RPMI7951 (cell line): ENCODE measurements at regions not wholly inside any gene's neighbourhood (a gene's known extent, or its start where the extent isn't known, plus 50 kb on each side); places are given as distances from the start of the nearest gene placed in this dataset.

Experiments
- DNase-seq: peaks from one replicate; pipeline ENCODE4 v3.0.0-alpha.2; 2012; ENCODE audit warnings: low read depth

DNA sequence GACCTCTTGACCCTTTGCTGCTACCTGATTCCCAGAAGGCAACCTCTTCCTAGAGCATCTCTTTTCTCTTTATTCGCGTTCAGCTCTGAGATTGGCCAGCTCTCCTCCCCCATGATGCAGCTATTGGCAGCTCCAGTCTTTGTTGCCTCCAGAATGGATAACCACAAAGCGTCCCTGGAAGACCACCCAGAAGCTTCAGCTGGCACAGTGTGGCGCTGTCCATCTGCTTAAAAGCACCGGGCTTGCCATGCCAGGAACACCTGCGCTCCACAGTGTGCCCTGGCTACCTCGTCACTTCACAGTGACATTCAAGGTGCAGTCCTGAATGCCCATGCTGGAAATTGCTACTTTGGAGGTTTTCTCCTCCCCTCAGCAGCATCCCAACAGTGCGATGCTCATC is 353.9 kb downstream of the LMO4 start:
- DNase-seq, result no peak

DNA sequence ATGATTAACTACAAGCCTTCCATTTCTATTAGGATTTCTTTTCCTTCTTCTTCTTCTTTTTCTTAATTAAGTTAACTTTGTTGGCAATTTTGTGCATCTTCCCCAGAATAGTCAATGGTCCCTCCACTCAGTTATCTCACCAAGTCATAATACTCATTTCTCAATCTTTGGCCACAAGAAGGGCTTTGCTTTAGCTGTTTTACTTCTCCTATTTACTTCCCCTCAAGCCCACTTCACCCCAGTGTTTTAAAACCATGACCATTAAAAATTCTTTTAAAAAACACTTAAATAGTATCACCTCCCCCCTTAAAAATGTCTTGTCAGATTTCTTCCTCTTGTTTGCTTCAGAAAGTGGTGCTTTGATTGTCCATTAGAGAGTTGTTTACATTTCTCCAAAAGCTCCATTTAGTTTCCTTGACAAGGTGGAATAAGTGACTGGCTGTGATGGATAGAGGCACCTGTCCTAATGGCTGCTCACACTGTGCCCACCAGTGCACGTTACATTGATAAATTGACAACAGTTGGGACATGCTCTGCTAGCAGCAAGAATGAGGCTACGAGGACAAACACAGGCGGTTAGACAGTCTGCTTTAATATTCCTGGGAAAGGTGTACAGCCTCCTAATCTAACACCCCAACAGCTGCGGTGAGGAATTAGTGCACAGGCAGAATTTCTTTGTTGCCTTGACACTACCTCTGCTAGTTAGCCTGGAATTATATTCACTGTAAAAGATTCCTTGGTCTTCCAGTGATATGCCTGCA is 354.7 kb downstream of the LMO4 start:
- no peak for DNase-seq

DNA sequence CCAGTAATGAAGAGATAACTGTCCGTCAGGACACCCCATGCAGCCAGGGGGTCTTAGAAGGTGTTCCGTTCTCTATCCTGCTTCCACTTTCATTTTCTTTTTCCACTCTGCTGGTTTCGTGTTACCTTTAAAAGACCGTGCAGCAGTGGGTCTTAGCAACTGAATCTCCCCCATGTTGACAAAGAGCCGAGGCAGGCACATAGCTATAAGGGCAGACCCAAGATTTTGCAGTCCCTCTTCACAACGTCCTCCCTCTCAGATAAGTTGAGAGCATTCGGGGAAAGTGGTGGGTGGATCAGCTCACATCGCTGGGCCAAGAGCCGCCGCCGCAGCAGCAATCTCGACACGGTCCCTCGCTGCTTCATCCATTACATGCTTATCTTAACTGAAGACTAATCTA is 355.5 kb downstream of the LMO4 start:
- peak; percentile 67 for DNase-seq

DNA sequence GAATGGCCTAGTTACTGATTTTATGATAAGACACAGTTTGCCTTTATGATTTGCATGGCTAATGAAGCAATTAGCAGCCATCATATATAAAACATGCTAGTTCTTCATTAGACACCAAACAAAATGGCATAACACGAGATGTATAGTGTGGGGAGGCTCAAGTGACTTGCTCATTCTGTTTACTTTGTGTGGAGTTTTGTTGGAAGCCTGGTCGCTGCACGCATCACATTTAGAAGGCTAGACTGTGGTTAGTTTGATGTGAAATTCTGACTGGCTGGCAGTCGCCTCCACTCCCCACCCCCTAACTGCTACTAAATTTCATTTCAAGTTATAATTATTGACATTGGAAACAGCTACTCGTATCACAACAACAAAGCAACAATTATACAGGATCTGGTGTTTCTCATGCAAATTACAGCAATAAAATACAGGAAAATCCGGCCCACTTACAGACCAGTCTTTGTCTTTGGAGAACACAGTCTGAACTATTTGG is 356.1 kb downstream of the LMO4 start:
- peak; percentile 67 for DNase-seq

DNA sequence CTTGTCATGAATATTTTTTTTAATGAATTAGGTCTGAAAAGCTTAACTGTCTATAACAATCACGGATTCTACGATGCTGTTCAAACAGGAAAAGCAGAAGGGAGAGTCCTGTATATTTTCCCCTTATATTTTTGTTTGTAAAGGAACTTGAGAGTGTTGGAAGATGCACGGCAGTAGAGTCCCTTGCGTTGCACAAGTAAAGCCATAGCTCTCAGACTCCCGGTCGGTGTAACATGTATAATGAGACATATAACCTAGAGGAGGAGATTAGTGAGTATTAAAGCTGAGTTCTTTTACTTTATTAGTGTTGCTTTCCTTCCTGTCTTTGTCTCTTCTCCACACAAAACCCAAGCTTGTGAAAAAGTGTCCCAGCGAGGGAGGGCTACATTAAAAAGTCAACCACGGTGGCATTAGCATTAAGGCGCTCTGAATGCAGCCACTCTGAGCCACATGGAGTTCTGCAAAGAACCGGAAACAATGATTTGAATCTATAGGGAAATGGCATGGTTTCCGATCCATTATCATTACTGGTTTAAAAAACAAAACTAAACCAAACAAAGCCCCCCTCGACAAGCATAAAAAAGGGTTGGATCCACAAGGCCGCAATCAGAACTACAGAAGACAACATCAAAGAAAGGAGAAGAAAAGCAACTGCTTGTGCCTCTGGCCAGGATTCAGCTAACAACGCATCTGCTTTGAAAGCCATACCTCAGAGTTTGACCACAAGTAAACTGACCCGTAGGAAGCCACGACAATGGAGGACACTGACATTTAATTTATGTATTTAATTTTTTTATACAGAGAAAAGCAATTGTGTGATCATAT is 356.8 kb downstream of the LMO4 start:
- peak; percentile 14 for DNase-seq

DNA sequence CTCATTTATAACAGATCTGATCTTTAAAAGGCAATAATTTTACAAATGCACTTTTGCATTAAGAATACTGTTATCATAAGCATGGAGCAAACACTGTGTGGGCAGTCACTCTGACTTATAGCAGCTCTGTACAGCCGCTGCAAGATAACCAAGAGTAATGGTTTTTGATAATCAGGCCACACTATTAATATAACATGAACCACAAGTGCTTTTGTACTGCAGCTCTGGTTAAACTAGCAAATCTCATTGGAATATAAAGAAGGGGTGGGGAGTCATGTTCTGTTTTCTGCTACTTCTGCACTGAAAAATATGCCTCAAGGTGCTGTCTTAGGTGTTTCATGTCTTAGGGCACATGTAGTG is 357.4 kb downstream of the LMO4 start:
- no peak for DNase-seq

DNA sequence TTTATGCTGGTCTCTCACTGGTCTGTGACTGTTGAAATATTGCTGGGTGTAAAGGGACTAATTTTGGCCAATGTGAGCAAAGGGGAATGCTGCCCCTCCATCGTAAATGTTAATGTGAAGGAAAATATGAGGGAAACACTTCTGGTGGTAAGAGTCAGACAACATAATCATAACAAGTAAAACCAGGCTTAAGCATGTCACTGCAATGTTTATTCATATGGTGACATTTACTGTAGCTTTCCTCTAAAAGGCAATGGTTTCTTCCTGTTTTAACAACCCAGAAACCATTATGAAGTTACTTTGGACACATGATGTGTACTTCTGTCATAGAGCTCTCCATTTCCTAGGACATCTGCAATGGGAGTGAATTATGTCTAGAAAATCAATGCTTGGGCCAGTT is 358.0 kb downstream of the LMO4 start:
- no peak for DNase-seq

DNA sequence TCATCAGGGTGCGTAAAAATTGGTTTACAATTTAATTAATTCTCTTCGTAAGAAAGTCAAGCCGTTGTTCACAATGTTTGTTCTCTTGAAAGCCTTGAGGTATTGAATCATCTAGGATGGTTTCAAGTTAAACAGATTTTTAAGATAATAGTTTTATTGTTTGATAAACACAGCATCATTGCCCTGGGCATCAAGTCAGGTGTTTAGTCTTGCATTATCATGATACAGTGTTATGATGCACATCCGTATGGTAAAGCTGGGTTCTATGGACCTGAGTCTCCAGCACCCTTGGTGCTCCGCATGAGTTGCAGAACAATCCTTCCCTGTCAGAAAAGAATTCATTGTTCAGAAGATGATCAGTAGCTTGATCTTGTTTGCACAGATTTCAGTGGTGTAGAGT is 359.5 kb downstream of the LMO4 start:
- no peak for DNase-seq

DNA sequence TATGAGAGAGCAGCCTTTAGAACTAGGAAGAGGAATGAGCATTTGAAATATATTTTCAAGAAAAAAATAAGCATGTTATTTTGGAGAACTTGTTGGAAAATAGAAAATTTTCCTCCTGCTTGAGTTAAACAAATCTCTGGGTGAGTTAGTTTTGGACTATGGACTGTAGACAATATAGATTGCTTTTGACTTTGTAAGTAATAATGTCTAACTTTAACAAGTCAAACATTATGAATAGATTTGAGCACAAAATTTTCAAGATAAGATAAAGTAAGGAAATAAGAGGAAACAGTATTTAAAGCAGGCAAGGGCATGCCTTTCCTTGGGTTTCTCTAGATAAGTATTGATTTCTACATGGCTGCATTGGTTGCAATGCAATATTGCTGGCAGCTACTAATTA is 360.8 kb downstream of the LMO4 start:
- no peak for DNase-seq

DNA sequence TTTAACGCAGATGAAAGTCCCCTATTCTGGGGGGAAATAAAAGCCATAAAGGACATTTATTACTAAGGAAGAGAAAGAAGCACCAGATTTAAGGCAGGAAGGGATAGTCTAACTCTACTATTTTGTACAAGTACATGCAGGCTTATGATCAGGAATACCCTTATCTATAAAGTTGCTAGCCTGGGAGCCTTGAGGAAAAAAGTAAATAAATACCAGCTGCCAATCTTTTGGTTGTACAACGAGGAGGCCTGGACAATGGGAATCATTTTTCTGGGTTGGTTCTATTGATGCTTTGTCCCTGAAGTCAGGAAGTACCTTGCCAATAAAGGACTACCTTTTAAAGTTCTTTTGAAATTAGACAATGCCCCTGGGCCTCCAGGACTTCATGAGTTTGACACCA is 367.8 kb downstream of the LMO4 start:
- DNase-seq, result no peak

DNA sequence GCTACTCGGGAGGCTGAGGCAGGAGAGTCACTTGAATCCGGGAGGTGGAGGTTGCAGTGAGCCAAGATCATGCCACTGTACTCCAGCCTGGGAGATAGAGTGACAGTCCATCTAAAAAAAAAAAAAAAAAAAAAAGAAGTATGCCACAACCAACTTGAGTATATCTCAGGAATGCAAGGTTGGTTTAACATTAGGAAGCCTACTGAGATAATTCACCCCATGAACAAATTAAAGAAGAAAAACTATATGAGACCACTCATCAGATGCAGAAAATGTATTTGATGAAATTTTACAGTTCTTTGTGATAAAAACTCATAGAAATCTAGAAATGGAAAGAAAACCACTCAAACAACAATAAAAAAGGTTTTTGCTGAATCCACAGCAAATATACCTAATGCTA is 373.8 kb downstream of the LMO4 start:
- DNase-seq, result no peak

DNA sequence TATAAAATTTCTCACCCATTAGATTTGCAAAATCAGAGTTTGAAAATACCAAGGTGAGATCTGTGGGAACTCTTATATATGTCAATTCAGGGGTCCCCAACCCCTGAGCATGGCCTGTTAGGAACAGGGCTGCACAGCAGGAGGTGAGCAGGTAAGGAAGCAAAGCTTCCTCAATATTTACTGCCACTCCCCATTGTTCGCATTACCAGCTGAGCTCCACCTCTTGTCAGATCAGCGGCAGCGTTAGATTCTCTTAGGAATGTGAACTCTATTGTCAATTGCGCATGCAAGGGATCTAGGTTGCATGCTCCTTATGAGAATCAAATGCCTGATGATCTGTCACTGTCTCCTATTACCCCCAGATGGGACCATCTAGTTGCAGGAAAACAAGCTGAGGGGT is 376.6 kb downstream of the LMO4 start:
- no peak for DNase-seq

DNA sequence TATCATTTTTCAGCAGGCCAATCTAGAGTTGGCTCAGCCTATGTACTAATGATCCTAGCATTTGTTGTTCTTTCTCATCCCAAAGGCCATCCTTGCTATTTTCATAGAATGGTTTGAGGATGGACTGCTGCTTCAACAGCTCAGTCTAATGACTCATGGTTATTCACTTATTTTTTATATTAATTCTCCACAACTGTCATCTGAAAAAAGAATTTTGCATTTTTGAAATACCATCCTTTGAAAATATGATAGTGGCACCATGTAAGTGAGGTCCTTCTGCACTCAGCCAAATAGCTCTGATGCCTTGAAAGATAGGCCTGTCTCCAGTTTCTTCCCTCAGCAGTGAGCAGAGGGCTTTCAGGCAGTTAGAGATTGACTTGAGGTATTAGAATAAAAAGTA is 377.5 kb downstream of the LMO4 start:
- DNase-seq, result no peak

DNA sequence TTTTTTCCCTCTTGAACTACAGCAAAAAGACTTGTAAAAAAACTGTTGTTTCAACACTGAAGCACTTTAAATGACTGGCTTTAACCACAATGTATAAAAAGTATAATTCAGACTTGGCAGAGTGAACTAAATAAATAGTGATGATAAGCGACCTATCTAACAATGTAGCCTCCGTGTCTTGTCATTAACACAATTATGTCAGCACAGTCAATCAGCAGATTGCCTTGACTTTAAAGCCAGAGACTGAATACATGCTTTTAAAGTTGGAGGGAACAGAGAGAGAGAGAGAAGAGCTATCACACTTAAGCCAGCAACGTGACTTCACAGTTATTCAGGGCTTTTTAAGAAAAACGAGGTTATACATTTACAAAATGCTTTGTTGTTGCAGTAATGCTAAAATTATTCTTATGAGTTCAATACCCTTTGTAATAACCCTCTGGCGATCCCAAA is 378.1 kb downstream of the LMO4 start:
- no peak for DNase-seq

DNA sequence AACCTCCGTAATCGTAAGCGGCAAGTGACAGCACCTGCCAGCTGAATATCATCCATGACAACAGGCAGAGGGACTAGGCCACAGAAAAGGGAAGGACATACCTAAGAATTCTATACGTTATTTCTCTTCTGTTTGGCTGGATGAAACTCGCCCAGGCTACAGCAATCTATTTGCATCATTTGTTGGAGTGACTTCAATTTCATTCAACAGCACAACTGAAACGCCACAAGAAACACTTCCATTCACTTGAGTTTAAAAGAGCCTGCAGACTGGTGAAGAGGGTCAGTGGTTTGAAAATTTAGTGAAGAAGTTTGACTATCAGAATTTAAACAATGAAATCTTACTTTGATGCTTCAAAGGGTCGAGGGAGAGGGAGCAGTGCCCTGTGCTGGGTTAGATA is 378.7 kb downstream of the LMO4 start:
- no peak for DNase-seq

DNA sequence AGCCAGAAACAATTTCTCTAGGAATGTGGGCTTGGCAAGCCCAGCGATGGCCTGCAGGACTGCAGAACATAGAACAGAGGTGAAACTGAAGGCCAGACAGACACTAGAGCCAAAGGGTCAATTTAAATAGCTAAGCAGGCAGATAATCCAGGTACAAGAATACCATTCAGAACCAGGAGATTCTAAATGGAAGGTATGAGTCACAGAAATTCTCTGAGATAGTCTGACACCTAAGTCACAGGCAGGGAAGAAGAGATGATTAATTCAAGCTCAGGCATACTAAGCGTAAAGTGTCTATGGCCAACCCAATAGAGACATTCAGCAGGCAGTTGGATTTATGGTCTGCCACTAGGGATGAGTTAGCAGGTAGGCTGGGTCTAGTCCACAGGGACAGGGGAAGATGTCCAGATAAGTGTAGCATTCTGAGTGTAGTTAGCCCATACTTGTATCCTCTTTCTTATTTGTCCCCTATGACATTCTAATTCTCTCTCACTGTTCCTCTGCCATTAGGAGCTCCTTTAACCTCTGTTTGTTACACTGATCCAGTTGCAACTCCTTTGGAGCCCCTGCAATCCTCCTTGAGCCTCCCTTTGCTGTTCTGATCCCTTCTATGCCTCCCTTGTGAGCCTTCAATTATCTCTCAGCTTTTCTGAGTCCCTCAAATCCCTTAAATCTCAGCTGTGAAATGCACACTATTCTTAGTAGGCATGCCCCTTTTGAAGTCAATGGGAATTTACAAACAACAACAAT is 383.8 kb downstream of the LMO4 start:
- DNase-seq, result no peak

DNA sequence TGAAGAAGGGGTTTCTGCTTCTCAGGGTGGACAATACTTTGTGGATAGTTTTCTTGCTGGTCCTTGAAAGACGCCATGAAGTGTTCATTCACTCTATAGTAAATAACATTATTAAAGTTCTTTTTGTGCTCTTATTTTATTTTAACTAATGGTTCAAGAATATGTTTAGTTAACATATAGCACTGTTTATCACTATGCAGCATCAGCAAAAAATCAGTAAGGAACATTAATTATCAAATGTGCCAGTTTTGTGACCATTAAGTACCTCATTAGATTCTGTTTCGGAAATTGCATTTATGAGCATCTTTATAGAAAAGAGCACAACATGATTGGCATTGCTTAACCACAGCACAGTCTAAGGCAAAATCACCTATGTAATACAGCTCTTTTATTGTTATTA is 385.6 kb downstream of the LMO4 start:
- DNase-seq, result no peak

DNA sequence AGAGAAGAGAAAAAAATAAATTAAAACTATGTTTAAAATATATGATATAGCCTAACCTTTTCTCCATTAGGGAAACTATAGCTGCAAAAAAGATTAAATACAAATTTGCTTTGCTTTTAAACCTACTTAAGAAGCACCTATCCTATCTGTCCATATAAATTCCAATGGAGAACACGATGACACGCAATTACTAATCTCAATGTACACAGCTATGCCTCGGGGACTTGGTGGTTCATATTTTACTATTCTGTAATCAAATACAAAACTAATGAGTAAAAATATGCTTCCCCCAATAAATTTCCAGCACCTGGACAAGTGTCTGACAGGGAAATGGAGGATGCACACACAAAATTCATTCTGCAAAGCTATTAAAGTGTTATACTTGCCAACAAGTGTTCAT is 386.4 kb downstream of the LMO4 start:
- DNase-seq, result no peak

DNA sequence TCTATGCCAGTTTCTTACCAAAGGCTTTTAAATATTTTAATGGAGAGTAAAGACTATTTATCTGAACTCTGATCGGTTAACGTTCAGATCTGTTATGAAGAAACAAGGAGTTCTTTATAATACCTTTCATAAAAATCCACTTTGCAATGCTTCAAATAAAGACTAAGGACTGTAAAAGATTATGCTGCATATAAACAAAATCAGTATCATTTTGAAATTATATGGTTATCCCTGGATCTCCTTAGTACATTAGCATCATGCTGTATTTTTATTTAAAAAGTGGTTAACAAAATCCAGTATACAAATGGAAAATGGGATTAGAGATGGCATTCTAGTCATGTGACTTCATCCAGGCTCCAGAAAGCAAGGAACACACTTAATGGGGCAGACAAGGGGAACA is 386.8 kb downstream of the LMO4 start:
- no peak for DNase-seq

DNA sequence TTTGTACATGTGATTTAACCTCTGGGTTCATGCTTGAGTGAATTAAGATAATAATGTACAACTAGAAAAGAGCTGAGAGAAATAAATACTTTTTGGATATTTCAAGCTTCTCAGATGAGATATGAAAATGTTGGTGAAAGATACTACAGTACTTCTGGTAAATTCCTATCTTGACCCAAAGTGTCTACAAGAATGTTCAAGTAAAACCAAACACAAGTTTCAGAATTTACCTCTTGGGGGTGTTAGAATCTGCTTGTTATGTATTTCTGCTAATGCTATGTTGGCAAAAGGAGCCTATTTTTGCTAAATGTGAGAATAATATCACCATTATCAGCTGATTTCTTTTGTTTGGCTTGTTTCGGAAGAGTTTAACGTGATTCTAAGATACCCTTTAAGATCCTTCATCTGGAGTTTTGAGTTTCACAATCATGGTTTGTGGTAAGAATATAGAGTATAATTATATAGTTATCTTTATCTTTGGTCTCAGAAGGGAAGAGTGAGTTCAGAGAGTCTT is 388.5 kb downstream of the LMO4 start:
- no peak for DNase-seq

DNA sequence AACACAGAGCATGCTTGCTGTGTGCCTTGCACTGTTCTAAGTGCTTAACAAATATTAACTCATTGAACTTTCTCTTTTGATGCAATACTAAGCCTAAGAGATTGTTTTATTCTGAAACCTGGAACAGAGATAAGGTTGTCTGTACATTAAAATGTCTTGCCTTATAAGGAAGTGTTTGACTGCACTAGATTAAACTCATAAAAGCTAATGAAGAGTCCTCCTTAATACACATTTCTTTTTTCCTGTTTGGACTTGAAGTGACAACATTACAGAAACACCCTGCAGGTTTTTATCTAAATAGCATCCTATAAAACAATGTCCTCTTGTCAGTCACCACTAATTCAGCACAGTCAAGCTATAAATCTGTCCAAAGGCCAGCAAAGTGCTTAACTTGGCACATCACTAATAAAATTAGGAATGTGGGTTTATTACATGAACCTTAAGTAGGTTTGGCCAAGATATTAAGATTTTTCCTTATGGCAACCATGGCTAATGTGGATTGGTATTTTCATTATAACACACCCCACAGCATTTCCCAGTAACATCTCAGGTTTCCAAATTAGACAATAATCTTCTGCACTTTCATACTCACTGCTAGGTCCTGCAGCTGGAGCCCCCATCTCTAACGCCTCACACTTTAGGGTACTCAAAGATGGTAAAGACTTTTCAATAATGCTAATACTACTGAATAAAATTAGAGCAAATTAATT is 389.7 kb downstream of the LMO4 start:
- DNase-seq, result no peak

DNA sequence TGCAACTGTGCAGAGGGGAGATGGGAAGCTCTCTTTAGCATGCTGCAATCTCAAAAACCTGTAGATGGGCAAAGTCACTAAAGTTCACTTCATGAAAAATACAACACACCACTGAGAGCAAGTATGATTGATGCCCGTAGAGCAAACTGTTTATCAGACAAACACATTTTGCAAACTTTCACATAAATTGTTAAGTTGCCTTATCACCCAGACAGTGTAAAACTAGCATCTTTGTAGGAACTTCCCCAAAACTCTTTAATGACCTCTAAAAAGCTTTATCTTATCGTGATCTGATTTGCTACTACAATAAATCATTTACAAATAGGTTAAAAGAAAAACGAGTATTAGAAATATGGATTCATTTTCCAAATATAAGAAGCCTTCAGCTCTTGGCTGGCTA is 391.0 kb downstream of the LMO4 start:
- DNase-seq, result no peak
